Inflammatory macrophage (primary cell): ENCODE measurements at regions not wholly inside any gene's neighbourhood (a gene's known extent, or its start where the extent isn't known, plus 50 kb on each side); places are given as distances from the start of the nearest gene placed in this dataset.

ENCODE experiments used
- DNase-seq, 2 donors: peaks; one replicate each; pipeline ENCODE4 v3.0.0-alpha.2; 2020 to 2022

DNA sequence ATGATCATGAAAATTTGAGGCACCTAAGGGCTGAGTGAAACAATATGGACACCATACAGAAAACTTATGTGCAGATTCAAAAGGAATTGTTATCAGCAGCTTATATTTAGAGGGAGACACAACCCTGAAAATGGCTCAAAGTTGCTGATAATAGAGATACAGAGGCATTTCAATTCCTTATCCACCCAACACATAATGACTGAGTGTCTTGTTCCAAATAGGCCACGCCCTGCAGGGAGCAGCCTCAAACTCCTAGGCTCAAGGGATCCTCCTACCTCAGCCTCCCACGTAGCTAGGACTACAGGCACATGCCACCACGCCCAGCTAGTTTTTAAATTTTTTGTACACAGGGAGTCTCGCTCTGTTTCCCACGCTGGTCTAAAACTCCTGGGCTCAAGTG lies 79.0 kb downstream of the LBH start:
- DNase-seq = no peak

DNA sequence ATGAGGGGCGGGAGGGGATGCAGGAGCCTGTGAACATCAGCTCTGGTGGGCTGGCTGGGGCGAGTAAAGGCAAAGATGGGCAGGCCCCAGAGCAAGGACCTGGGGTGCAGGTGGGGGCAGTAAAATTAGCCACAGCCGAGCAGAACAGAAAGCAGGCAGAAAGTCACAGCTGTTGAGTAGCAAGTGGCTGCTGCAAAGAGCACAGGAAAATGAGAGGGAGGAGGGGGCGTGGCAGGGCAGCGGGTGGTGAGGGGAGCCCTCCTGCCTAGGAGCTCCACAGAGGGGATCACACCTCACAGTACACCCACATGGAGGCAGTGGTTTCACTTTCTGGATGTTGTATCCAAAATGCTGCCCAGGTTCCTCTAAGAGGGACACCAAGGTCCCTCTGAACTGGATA lies 79.6 kb downstream of the LBH start:
- DNase-seq = no peak

DNA sequence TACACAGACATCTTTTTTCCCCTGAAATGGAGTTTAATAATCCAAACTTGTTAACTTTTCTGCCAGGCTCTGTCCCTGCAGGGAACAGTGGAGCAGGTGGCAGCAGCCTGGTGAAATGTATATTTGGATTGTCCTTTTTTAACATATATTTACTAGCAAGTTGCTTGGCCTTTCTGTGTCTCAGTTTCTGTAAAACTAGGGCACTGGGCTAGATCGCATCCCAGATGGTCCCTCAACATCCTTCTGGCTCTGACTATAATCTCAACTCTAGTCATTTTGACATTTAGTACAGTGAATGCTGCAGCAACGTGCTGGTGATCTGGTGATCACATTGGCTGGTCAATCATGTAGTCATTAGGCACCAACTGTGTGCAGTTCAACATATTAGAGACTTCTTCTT lies 80.4 kb downstream of the LBH start:
- no peak for DNase-seq

DNA sequence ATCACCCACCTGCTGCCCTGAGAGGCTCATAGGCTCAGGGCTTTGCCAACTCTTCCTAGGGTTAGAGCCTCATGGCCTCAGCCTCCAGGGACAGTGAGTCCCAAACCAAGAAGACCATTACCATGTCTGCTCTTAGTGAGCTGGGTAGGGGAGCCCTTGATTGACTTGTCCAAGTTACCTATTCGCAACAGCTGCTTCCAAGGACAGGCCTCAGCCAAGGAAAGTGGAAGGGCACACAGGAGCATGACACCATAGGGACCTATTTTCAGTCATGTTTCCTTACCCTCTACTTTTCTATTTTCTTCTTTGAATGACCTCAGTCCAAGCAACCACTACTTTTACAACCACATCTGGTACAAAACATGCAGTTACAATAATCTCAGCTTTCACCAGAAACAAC lies 81.6 kb downstream of the LBH start:
- DNase-seq = no peak

- no peak for DNase-seq
Measured at GRCh38 chr2:30314981-30315380, 83.6 kb downstream of the LBH start.

GRCh38 chr2:30315391-30316063 lies 84.2 kb downstream of the LBH start:
- DNase-seq = no peak

GRCh38 chr2:30316408-30316807 lies 85.1 kb downstream of the LBH start:
- no peak for DNase-seq

DNA sequence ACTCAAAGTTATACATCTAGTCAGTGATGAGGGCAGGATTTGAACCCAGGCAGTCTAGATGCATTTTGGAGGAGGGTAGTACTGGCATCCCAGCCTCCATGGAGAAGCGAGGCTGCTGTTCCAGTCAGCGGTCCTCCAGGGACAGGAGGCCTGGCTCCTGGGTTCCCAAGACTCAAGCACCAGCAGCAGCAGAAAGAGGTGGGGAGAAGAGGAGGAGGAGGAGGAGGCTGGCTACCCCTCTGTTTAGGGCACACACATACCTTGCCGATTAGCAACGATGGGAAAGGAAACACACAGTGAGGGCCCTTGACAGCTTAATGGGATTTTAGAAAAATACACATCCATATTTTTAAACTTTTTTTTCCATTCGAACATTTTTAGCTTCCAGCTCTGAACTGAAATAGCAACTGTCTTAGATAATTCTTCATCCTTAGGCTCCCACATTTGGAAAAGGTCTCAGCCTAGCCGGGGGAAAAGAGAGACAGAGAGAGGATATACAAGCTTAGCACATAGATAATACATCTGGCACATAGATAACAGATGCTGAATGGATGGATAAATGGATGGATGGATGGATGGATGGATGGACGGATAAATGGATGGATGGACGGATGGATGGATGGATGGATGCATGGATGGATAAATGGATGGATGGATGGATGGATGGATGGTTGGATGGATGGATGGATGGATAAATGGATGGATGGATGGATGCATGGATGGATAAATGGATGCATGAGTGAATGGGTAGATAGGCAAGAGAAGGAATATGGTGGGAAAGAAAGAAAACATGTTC lies 87.9 kb downstream of the LBH start:
- no peak for DNase-seq

- no peak for DNase-seq
Measured at GRCh38 chr2:30321466-30321865, 90.1 kb downstream of the LBH start.

DNA sequence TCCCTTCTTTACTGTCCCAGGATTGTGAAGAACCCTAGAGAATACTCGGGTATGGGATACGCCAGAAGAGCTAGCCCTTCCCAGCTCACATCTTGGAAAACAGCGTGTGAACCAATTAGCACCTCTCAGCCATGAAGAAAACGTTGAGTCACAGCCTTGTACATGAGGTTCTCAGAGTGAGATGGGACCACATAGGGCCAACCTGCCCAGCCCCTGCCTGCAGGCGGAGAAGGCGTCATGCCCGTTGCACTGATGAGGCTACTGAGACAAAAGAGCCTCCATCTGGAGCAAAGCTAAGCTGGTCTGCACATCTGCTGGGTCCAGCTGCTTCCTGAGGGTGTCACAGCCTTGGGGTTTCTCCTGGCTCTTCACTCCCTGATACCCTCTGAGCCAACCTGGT lies 92.2 kb downstream of the LBH start:
- no peak for DNase-seq

GRCh38 chr2:30324245-30324908 lies 93.0 kb downstream of the LBH start:
- no peak for DNase-seq

DNA sequence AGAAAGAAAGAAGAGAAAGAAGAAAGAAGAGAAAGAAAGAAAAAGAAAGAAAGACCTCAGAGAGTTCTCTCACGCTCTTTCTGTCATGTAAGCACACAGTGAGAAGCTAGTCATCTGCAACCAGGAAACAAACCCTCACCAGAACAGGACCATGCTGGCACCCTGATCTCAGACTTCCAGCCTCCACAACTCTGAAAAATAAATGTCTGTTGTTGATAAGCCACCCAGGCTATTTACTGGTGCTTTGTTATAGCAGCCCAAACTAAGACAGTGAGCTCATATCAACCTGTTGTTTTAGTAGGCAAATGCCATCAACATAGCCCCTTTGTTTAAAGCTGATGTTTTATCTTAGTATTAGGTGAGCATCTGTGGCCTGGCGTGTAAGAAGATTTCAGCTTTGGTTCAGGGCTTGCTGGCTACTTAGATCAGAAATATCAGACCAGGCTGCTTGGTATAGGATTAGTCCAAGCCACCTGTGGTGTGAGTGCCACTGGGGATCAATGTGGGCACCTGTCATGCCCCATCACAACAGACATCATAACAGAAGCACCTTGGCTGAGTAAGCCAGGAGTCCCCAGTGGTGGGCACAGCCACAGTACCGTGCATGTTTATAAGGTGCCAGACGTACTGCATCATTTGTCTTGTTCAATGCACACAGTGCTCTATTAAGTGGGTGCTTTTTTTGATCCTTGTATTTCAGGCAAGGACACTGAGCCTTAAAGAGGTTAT lies 94.4 kb downstream of the LBH start:
- DNase-seq = no peak

GRCh38 chr2:30326497-30326896 lies 95.2 kb downstream of the LBH start:
- DNase-seq = peak in 1 of 2 donors; percentile 19

DNA sequence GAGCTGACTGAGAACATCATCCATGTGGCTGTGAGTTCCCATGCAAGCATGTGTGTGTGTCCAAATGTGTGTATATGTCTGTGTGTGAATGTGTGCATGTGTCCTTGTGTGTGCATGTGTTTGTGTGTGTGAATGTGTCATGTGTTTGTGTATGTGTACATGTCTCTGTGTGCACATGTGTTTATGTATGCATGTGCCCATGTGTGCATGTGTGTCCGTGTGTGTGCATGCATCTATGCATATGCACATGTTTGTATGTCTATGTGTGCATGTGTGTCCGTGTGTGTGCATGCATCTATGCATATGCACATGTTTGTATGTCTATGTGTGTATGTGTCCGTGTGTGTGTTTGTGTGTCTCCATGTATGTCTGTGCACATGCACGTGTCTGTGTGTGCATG lies 99.7 kb downstream of the LBH start:
- DNase-seq = no peak

- no peak for DNase-seq
Measured at GRCh38 chr2:30331869-30332268, 100.5 kb downstream of the LBH start.

- no peak for DNase-seq
Measured at GRCh38 chr2:30332791-30333453, 101.6 kb downstream of the LBH start.

DNA sequence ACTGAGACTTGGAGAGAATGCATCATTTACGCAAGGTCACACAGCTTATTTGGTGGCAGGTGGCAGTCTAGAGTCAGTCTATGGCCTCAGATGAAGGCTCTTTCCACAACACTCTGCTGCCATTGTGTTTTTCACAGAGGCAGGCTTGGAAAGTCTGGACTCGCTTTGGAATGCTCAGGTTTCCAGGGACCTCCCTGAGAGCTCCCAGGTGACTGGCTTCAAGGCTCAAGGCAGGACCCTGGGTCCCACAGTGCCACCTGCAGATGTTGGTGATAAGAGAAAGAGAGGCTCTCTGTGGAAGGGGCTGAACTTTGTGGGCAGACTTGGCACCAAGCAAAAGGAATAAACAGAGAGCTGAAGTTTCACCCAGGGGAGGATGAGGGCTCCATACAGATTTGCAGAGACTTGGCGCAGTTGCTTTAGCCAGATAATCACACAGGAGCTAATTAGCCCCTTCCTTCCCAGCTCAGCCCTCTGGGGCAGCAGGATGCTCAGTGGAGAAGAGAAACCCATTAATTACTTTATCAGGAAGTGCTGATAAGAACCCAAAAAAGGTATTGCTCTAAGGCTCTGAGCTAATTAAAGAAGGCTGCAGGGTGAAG lies 103.5 kb downstream of the LBH start:
- no peak for DNase-seq

GRCh38 chr2:30336084-30336483 lies 104.8 kb downstream of the LBH start:
- no peak for DNase-seq

DNA sequence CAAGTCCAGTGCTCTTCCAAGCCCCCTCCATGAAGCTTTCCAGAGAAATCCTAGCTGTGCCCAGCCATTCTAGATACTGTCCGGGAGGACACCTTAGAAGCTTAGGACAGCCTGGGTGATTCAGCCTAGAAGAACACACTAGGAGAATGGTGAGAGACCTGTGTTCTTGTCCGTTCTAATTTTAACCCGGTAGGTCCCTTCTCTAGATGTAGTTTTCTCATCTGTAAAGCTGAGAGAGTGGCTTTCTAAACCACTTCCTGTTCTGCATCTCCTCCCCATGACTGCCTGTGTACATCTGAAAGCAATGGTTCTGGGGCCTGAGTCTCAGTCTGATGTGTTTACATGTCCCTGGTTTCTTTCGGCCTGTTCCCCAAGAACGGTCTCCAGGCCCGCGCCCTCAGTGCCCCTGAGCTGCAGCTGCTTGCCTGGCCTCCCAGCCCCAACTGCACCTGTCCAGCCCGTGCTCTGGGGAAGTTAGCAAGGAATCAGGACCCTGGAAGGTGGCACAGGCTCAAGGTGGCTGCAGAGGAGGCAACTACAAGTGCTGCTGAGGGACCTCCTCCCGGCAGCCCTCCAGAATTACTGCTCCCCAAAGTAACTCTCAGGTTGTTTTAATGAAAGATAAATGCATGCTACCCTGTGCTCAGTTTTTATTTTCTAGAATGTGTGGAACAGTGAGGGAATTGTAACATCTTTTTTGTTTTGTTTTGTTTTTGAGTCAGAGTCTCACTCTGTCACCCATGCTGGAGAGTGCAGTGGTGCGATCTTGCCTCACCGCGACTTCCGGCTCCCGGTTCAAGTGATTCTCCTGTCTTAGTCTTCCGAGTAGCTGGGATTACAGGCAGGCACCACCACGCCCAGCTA lies 105.9 kb downstream of the LBH start:
- DNase-seq = peak; percentile 5 to 6

DNA sequence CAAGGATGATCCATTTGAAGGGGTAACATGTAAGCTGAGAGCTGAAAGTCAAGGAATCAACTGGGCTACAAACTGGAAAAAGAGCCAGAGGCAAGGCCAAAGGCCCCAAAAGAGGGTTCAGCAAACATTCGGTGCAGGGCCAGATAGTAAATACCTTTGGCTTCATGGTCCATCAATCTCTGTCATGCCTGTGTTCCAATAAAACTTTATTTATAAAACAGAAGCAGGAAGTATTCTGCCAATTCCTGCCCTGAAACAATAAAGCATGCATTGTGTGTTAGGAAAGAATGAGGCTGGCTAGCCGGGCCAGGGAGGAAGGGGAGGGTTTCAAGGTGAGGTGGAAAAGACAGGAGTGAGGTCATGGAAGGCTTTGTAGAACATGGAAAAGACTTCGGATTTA lies 107.1 kb downstream of the LBH start:
- no peak for DNase-seq

- DNase-seq = no peak
Measured at GRCh38 chr2:30339071-30339470, 107.7 kb downstream of the LBH start.
